Keratinocyte (primary cell): ENCODE measurements at regions not wholly inside any gene's neighbourhood (a gene's known extent, or its start where the extent isn't known, plus 50 kb on each side); places are given as distances from the start of the nearest gene placed in this dataset.

ENCODE experiments used
- DNase-seq: peaks from one replicate; pipeline ENCODE4 v3.0.0-alpha.2; 2011; ENCODE audit warnings: low read depth, missing footprints, low spot score
- FAIRE-seq: peaks from 2 replicates; lab custom pipeline; 2011; peaks lifted over from hg19 to GRCh38; lab: Jason Lieb, UNC
- H2AFZ ChIP-seq: 2 replicates; pipeline ENCODE4 v1.6.0; 2012; ENCODE audit warnings: low read length, control low read depth, inconsistent platforms; ENCODE audit not compliant: control insufficient read depth
- H3K27ac ChIP-seq: 2 replicates; pipeline ENCODE4 v1.5.1; 2011; ENCODE audit warnings: low read length; ENCODE audit not compliant: control insufficient read depth, insufficient read depth
- H3K27me3 ChIP-seq: 3 replicates; pipeline ENCODE4 v1.6.0; 2011; ENCODE audit warnings: low read length; ENCODE audit not compliant: control insufficient read depth, insufficient read depth; ENCODE audit errors: extremely low read depth
- H3K36me3 ChIP-seq, 2 experiments: 2 replicates in 1 of 2; 3 replicates in 1 of 2; pipeline ENCODE4 v1.5.1; 2011; ENCODE audit warnings: low read length in 2 of 2, mild to moderate bottlenecking in 1 of 2; ENCODE audit not compliant: control insufficient read depth in 2 of 2, insufficient read depth in 2 of 2; ENCODE audit errors: extremely low read depth in 1 of 2
- H3K4me1 ChIP-seq: 3 replicates; pipeline ENCODE4 v1.5.1; 2011; ENCODE audit warnings: low read length; ENCODE audit not compliant: control insufficient read depth, insufficient read depth; ENCODE audit errors: extremely low read depth
- H3K4me2 ChIP-seq: 3 replicates; pipeline ENCODE4 v1.6.0; 2011; ENCODE audit warnings: low read depth, low read length; ENCODE audit not compliant: control insufficient read depth, insufficient read depth; ENCODE audit errors: extremely low read depth
- H3K4me3 ChIP-seq, 3 experiments: fragments of 200-600 bp in 1 of 3; sonication (generic) in 1 of 3; 2 replicates in 2 of 3; 3 replicates in 1 of 3; pipeline ENCODE4 v1.5.1; 2011 to 2016; ENCODE audit warnings: low read length in 3 of 3, mild to moderate bottlenecking in 3 of 3, control low read depth in 2 of 3, inconsistent platforms in 1 of 3, low read depth in 1 of 3, mixed read lengths in 1 of 3, mixed run types in 1 of 3, moderate library complexity in 1 of 3; ENCODE audit not compliant: control insufficient read depth in 2 of 3, insufficient read depth in 2 of 3; ENCODE audit errors: extremely low read depth in 1 of 3
- H3K79me2 ChIP-seq: 2 replicates; pipeline ENCODE4 v1.6.0; 2012; ENCODE audit warnings: low read length; ENCODE audit not compliant: control insufficient read depth, insufficient read depth
- H3K9ac ChIP-seq: 3 replicates; pipeline ENCODE4 v1.6.0; 2011; ENCODE audit warnings: low read length; ENCODE audit not compliant: control insufficient read depth, insufficient read depth; ENCODE audit errors: extremely low read depth
- H3K9me1 ChIP-seq: 3 replicates; pipeline ENCODE4 v1.6.0; 2011; ENCODE audit warnings: low read length; ENCODE audit not compliant: control insufficient read depth, insufficient read depth; ENCODE audit errors: extremely low read depth
- H3K9me3 ChIP-seq: 2 replicates; pipeline ENCODE4 v1.5.1; 2012; ENCODE audit warnings: low read depth, low read length; ENCODE audit not compliant: control insufficient read depth
- H4K20me1 ChIP-seq: 3 replicates; pipeline ENCODE4 v1.6.0; 2011; ENCODE audit warnings: low read length; ENCODE audit not compliant: control insufficient read depth, insufficient read depth; ENCODE audit errors: extremely low read depth
- CTCF ChIP-seq, 3 experiments: IDR thresholded peaks in 1 of 3; conservative IDR thresholded peaks in 1 of 3; optimal IDR thresholded peaks in 1 of 3; 2 replicates in 2 of 3; 3 replicates in 1 of 3; pipeline versions ENCODE3 to v1.5.1; 2011; ENCODE audit warnings: low read length in 3 of 3, mild to moderate bottlenecking in 3 of 3, moderate library complexity in 2 of 3, control low read depth in 1 of 3, inconsistent platforms in 1 of 3; ENCODE audit not compliant: insufficient read depth in 2 of 3; ENCODE audit errors: extremely low read depth in 1 of 3
- EZH2 ChIP-seq: IDR thresholded peaks from one replicate; pipeline ENCODE4 v1.6.1; 2012; ENCODE audit warnings: inconsistent platforms, mild to moderate bottlenecking, low read length, moderate library complexity
- dilution Hi-C: fragments of 300-500 bp; cut with MboI; formaldehyde crosslinking; loops from one replicate; pipeline ENCODE4 v1.7.0; 2020; ENCODE audit warnings: low sequenced_read_pairs; ENCODE audit not compliant: extremely low pct_ligation_motif_present

- peaks cover 18% of the 10 kb centered on the region for H3K4me1 ChIP-seq
- dilution Hi-C loops: no loop called here
- H3K9ac ChIP-seq: no peak overlapping the region
- no peak overlapping the region for H3K4me2 ChIP-seq
- no peaks in the 10 kb centered on the region for H3K79me2 ChIP-seq
- H2AFZ ChIP-seq: no peak overlapping the region
- TF ChIP-seq EZH2: no peak
- no peak for TF ChIP-seq CTCF (optimal IDR thresholded peaks at IDR 0.05 in 1 of 3, IDR thresholded peaks at IDR 0.05 in 1 of 3, conservative IDR thresholded peaks at IDR 0.05 in 1 of 3; ENCODE audit: extremely low read depth in 1 of 3, insufficient read depth in 2 of 3, low read length in 3 of 3)
- no peak for FAIRE-seq
- DNase-seq: no peak
- peaks cover 3% of the 10 kb centered on the region for H3K9me1 ChIP-seq
- no peaks in the 10 kb centered on the region for H4K20me1 ChIP-seq
- H3K4me3 ChIP-seq: no peak overlapping the region
- H3K27ac ChIP-seq: no peak overlapping the region
- no peaks in the 10 kb centered on the region for H3K9me3 ChIP-seq
- H3K36me3 ChIP-seq: no peaks in the 10 kb centered on the region
- no peaks in the 10 kb centered on the region for H3K27me3 ChIP-seq
Measured at GRCh38 chr5:68550015-68550414, 334.5 kb downstream of the PIK3R1 start.

- H3K79me2 ChIP-seq: no peaks in the 10 kb centered on the region
- dilution Hi-C loops: no loop called here
- H3K27ac ChIP-seq: no peak overlapping the region
- H3K4me3 ChIP-seq: no peak overlapping the region
- FAIRE-seq: no peak
- H4K20me1 ChIP-seq: no peaks in the 10 kb centered on the region
- H3K4me1 ChIP-seq: peaks cover 15% of the 10 kb centered on the region
- H3K27me3 ChIP-seq: no peaks in the 10 kb centered on the region
- peaks cover 3% of the 10 kb centered on the region for H3K9me1 ChIP-seq
- no peak for DNase-seq
- no peak for TF ChIP-seq EZH2
- TF ChIP-seq CTCF (optimal IDR thresholded peaks at IDR 0.05 in 1 of 3, IDR thresholded peaks at IDR 0.05 in 1 of 3, conservative IDR thresholded peaks at IDR 0.05 in 1 of 3; ENCODE audit: extremely low read depth in 1 of 3, insufficient read depth in 2 of 3, low read length in 3 of 3): no peak
- no peak overlapping the region for H2AFZ ChIP-seq
- no peaks in the 10 kb centered on the region for H3K9me3 ChIP-seq
- no peak overlapping the region for H3K4me2 ChIP-seq
- no peaks in the 10 kb centered on the region for H3K36me3 ChIP-seq
- no peak overlapping the region for H3K9ac ChIP-seq
Measured at GRCh38 chr5:68551436-68551835, 335.9 kb downstream of the PIK3R1 start.
